COLO668 (cell line): ENCODE measurements at regions not wholly inside any gene's neighbourhood (a gene's known extent, or its start where the extent isn't known, plus 50 kb on each side); places are given as distances from the start of the nearest gene placed in this dataset.
A peak's percentile ranks its signal among the peaks of the same experiment; 100 is the strongest.
"Not testable (repeated sequence)": the region's sequence is repeated elsewhere in the genome, so short reads cannot be mapped to it uniquely, and the experiment has no call there.

Source experiments
- DNase-seq: peaks from one replicate; lab custom pipeline; 2025; ENCODE audit not compliant: unreplicated experiment; lab: John Stamatoyannopoulos, UW

DNA sequence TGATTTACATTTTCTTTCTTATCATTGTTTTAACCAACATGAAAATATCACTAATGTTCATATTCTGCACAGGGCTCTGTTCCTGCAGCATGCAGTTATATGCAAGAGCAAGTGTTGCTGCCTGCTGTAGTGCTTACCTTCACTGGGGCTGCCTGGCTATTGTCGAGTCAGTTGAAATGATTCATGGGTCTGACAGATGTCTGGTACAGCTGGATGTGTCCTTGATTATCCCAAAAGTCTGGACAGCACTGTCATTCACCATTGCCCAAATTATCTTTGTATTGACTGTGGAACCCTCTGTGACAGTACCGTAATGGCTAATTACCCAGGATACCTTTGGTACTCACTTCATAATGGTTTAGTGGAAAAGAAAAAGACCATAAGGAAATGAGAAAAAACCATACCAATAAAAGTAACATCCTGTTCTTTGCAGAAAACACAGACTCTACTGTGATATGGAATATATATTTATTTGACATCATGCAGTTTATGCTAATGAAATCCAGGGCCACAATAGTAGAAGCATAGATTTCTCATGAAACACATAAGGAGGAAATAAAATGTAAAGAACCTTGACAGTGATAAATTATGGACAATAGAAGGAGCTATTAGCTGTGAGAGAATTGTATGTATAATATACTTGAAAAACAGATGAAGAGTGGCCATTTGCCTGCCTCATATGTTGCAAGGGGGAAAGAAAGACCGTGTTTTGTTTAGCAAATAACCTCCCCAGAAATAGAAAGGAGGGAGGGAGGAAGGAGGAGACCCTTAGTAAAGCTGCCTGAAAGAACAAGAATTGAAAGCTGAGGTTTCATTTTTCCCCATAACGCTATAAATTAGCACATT, 249.8 kb upstream of the ATP5MC3 start:
- no peak for DNase-seq

DNA sequence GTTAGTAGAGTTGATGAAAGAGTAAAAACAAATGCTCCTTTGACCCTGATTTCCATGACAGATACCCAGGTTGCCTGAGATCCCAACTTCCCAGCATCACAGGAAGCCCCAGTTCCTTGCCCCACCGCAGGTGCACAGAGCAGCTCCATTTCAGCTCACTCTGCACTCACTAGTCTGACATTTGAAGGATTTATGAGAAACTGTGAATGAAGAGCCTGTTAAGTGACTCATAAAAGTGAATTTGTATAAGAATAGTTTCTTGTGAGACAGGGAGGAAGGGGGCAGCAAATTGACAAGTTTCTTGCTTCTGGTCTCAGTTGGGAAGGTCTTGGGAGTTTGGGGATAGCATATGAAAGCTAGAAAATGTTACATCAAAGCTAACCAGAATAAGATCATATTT, 248.7 kb upstream of the ATP5MC3 start:
- no peak for DNase-seq

DNA sequence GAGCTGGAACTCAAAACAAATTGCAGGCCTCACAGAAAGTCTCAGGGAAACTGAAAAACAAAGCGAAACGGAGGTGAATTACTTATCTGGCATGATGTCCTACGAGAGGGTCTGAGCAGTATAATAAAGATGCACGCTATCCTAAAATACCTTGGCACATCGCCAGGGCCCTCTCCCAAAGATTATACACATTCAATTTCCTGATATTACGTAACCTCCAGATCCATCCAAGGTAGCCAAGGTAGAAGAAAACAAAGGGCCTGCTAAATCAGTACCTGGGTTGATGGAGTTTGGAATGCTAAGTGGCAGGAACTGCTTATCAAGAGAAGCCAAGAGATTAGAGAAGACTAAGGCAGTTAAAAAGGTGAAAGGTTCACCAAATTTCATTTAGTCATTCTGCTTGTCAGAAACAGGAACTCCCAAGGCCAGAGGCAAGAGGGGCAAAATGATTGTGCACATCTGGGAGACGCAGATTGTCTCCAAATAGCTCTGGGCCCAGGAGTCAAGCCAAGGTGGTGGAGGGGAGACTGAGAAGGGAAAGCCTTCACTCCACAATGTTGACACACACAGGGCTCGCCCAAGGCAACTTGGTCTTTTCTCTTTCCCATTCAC, 236.8 kb upstream of the ATP5MC3 start:
- DNase-seq = no peak

GRCh38 chr2:175414882-175415487, 233.5 kb upstream of the ATP5MC3 start:
- DNase-seq = peak; percentile 62

DNA sequence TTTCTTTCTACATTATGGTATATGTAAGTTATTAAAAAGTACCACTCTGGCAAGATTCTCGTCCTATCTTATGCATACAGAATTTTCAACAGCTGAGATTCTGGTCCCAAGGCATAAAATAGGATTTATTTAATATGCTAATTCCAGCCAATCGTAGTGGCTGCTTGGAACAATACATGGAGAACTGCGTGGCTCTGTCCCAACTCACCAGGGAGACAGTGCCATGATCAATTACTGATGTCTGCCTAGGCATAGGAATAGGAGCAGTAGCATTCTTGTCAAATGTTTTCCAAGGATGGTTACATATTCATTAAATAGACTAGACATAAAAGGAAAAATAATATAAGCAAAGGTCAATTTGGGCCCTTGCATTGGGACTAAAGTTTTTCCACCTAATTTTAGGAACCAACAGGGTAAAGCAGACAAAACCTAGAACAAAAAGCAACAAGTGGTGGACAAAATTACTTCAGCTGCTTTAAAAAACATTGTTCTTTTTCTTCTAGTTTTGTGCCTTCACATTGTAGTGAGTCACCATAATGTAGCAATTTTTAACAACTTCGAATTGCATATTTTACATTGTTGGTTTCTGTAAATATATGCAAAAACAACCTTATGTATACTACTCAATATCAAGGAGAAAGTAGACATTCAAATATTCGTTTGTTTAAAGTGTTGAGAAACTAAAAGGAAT, 232.8 kb upstream of the ATP5MC3 start:
- DNase-seq = no peak

DNA sequence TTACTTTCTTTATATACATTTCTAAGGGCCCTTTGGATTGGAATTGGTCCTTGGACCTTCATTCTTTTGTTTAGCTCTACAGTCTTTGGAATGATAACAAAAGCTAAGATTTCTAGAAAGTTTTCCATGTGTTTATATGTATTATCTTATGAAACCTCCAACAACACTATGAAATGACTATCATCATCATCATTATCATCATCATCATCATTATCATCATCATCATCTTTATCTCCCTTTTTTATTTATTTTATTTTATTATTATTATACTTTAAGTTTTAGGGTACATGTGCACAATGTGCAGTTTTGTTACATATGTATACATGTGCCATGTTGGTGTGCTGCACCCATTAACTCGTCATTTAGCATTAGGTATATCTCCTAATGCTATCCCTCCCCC, 229.4 kb upstream of the ATP5MC3 start:
- not testable (repeated sequence) for DNase-seq

DNA sequence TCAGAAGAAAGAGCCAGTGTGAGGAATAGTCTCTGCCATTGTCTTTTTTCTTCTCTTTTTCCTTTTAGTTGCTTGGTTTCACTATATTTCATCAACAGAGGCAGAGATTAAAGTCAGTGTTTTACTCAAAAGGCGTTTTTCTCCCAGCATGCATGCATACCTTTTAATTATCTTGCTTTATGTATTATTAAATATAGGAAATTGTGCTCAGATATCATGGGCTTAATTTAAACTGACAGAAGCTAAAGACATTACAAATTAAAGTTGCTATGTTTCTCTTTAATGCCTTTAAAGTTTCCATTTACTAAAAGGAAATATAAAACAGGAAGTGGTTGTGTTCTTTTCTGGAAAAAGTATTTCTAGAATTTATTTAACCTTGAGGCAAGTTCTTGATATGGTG, 223.3 kb upstream of the ATP5MC3 start:
- DNase-seq = no peak

DNA sequence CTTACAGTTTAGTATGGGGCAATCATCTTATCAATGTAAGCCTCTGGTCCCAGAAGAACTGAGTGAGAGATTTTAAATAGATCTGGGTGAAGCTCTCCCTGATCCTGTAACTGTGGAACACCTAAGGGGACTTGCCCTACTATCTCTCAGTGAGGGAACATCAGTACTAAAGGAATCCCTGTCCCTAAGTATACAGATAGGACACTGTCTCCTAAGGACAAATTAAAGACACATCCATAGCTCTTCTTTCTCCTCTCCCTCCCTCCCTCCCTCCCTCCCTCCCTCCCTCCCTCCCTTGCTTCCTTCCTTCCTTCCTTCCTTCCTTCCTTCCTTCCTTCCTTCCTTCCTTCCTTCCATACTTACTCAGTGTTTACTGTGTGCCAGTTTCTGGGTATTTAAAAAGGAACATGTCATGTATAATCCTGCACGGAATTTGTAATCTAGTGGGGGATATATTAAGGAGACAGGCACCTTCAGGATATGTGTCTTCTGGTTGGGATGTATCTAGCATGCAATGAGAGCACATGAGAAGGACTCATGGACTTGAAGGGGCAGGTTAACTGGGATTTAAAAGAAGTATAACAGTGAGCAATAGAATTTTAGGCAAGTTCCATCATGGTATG, 222.2 kb upstream of the ATP5MC3 start:
- DNase-seq = no peak

DNA sequence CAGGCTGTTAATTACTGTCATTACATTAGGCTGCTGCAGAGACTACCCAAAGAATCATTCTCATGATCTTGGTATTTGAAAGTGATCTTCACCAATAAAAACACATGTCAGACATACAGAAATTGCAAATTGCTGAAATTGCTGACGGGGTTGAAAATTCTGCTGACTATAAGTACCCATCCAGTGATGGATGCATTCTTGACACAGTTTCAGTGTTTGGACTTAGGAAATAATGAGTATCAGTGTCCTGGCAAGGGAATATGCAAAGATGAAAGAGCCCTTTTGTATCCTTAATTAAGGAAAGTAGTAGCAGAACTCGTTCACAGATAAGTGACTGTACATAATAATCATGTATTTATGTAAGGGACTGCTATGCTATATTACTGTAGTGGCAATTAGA, 221.1 kb upstream of the ATP5MC3 start:
- DNase-seq = no peak

DNA sequence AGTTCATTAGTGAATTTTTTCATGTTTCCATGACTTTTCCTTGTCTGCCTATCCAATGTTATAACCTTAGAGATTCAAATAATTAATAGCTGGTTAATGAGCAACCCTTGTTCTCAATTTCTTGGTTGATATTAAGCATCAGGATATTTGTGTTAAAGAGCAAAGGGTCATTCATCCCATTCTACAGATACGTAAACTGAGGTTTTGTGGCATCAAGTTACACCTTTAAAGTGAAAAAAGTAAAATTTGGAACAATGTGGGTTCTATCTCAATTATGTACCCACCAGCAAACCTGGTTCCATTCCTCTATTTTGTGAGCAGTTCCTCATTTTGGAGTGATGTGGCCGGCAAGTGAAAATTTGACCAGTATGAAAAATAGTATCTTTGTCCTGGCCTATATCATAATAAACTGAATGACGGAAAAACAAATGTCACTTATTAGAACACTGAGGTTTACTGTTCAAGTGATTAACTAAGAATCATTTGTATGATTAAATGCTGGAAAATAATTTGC, 220.5 kb upstream of the ATP5MC3 start:
- DNase-seq = no peak

GRCh38 chr2:175400975-175401374, 219.5 kb upstream of the ATP5MC3 start:
- no peak for DNase-seq

GRCh38 chr2:175399326-175399725, 217.8 kb upstream of the ATP5MC3 start:
- DNase-seq = no peak

DNA sequence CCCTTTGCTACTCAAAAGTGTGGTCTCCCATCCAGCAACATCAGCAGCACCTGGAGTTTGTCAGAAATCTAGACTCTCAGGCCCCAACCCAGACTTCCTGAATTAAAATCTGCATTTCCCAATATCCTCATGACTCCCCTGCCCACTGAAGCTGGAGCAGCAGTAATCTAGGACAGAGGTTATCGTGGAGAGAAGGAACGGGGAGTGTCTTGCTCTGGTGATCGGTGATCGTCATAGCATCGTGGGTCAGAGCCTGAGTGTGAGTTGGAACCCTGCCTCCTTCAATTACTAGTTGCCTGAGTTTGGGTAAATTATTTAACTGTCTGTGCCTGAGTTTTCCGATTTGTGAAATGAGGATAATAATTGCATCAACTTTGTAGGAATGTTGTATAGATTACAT, 217.3 kb upstream of the ATP5MC3 start:
- DNase-seq = no peak

- no peak for DNase-seq
Observed at GRCh38 chr2:175396696-175397095, 215.2 kb upstream of the ATP5MC3 start.

DNA sequence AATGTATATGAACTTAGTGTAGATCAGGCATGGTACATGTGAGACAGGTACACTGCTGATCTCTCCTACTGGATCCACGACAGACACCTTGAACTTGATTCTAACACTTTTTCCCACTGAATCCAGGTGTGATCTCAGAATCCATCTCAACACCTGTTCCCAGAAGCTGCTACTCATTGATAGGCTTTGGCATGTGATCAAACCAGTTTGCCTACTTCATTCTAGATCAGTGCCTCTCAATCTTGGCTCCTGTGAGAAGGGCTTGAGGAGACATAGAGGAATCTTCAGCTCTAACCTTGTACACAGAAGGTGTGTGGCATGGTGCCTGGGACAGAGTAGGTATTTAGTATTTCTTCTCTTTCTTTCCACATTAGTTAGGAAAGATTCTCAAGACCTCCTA, 212.3 kb upstream of the ATP5MC3 start:
- DNase-seq = no peak

- DNase-seq = no peak
Observed at GRCh38 chr2:175383286-175383685, 201.8 kb upstream of the ATP5MC3 start.

DNA sequence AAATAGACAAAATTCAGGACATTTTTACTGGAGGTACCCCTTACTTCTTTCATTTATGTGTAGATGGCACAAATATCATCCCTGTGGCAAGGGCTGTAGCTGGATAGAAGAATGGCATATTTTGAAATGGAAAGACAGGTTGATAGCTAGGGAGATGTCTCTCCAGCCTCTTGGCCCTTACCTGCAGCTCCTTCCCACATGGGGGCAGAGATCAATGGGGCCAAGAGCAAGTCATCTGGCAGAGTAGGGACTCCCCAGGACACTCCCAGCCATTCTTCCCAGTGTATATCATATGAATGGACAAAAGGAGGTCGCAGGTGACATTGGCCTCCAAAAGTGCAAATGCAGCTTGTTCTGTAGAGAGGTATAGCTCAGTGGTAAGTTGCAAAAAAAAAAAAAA, 192.2 kb upstream of the ATP5MC3 start:
- no peak for DNase-seq

- DNase-seq = no peak
Observed at GRCh38 chr2:175372704-175373701, 191.5 kb upstream of the ATP5MC3 start.

- no peak for DNase-seq
Observed at GRCh38 chr2:175371378-175371777, 189.9 kb upstream of the ATP5MC3 start.

GRCh38 chr2:175366815-175367214, 185.3 kb upstream of the ATP5MC3 start:
- DNase-seq = peak; percentile 36
